Right lobe of liver (tissue), 4 donors: ENCODE measurements at regions not wholly inside any gene's neighbourhood (a gene's known extent, or its start where the extent isn't known, plus 50 kb on each side); places are given as distances from the start of the nearest gene placed in this dataset.

Experiments used
- POLR2A ChIP-seq: fragments of 450-650 bp; IDR thresholded peaks from one replicate; pipeline ENCODE4 v1.6.1; 2017; ENCODE audit warnings: antibody characterized with exemption, mild to moderate bottlenecking
- TF ChIP-seq, protein P1 (sequence below), 4 donors: fragments of 200-600 bp in 3 of 4; fragments of 450-650 bp in 1 of 4; IDR thresholded peaks; one replicate each; pipeline versions ENCODE4 v1.5.1 to v1.8.0; 2016 to 2022; ENCODE audit warnings: antibody characterized with exemption in 4 of 4, mild to moderate bottlenecking in 2 of 4
- donor health status: DM: no; HTN: no; CAD: no.
- donor health status: DM: no; HTN: no; CAD: no.
- donor health status: DM: no; HTN: yes; CAD: no.

GRCh38 chr4:72215198-72215597 is 183.4 kb downstream of the NPFFR2 start:
- TF ChIP-seq, protein P1, sequence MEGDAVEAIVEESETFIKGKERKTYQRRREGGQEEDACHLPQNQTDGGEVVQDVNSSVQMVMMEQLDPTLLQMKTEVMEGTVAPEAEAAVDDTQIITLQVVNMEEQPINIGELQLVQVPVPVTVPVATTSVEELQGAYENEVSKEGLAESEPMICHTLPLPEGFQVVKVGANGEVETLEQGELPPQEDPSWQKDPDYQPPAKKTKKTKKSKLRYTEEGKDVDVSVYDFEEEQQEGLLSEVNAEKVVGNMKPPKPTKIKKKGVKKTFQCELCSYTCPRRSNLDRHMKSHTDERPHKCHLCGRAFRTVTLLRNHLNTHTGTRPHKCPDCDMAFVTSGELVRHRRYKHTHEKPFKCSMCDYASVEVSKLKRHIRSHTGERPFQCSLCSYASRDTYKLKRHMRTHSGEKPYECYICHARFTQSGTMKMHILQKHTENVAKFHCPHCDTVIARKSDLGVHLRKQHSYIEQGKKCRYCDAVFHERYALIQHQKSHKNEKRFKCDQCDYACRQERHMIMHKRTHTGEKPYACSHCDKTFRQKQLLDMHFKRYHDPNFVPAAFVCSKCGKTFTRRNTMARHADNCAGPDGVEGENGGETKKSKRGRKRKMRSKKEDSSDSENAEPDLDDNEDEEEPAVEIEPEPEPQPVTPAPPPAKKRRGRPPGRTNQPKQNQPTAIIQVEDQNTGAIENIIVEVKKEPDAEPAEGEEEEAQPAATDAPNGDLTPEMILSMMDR (IDR thresholded peaks at IDR 0.05) = no peak
- TF ChIP-seq POLR2A = no peak
